Astrocyte of the cerebellum (primary cell): ENCODE measurements at regions not wholly inside any gene's neighbourhood (a gene's known extent, or its start where the extent isn't known, plus 50 kb on each side); places are given as distances from the start of the nearest gene placed in this dataset.

ENCODE experiments used
- DNase-seq: peaks from one replicate; pipeline ENCODE4 v3.0.0-alpha.2; 2011; ENCODE audit warnings: low read depth
- H3K4me3 ChIP-seq: 2 replicates; pipeline ENCODE4 v1.5.1; 2011; ENCODE audit warnings: mild to moderate bottlenecking, low read depth, low read length, moderate library complexity
- in situ Hi-C: cut with HindIII; loops from 2 replicates; pipeline ENCODE4 v1.10.0; 2017; ENCODE audit warnings: low sequenced_read_pairs
- TF ChIP-seq, protein P1 (sequence below): IDR thresholded peaks from 2 replicates; pipeline ENCODE4 v1.5.1; 2012; ENCODE audit warnings: low read length, low read depth, moderate library complexity, mild to moderate bottlenecking; ENCODE audit errors: missing control alignments

DNA sequence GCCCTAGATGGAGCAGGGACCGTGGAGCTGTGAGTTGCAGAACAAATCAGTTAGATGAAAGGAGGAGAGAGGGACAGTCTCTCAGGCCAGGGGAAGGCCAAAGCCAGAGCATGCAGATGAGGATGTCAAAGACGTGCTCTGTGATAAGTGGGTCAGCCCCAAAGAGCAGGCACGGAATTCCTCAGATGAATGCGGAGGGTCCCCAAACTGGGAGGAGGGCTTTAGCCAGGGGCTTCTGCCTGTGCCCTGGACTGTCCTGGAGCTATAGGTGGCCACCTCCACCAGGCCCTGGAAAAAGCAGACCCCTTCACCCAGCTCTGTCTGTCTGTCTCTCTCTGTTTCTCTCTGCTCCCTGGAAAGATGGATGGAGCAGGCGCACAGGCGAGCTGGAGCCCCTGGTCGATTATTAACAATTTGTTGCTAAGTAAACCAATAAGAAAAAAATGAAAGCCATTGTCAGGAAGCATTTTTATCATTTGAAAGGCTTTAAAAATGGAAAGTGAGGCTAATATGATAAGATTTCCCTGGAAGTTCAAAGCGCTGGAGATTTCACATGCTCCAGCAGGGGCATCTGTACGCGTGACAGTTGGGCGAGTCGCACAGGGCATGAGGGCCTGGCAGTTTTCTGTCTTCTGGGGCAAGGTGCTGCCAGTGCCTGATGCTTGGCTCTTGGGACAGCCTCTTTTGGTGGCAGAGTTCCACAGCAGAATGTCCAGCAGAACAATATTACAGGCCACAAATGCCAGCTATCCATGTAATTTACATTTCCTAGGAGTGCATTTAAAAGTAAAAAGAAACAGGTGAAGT lies 241.0 kb downstream of the GLI2 start:
- no peak overlapping the region for H3K4me3 ChIP-seq
- in situ Hi-C loops, result no loop called here
- DNase-seq, result no peak
- TF ChIP-seq, protein P1, sequence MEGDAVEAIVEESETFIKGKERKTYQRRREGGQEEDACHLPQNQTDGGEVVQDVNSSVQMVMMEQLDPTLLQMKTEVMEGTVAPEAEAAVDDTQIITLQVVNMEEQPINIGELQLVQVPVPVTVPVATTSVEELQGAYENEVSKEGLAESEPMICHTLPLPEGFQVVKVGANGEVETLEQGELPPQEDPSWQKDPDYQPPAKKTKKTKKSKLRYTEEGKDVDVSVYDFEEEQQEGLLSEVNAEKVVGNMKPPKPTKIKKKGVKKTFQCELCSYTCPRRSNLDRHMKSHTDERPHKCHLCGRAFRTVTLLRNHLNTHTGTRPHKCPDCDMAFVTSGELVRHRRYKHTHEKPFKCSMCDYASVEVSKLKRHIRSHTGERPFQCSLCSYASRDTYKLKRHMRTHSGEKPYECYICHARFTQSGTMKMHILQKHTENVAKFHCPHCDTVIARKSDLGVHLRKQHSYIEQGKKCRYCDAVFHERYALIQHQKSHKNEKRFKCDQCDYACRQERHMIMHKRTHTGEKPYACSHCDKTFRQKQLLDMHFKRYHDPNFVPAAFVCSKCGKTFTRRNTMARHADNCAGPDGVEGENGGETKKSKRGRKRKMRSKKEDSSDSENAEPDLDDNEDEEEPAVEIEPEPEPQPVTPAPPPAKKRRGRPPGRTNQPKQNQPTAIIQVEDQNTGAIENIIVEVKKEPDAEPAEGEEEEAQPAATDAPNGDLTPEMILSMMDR, result no peak

DNA sequence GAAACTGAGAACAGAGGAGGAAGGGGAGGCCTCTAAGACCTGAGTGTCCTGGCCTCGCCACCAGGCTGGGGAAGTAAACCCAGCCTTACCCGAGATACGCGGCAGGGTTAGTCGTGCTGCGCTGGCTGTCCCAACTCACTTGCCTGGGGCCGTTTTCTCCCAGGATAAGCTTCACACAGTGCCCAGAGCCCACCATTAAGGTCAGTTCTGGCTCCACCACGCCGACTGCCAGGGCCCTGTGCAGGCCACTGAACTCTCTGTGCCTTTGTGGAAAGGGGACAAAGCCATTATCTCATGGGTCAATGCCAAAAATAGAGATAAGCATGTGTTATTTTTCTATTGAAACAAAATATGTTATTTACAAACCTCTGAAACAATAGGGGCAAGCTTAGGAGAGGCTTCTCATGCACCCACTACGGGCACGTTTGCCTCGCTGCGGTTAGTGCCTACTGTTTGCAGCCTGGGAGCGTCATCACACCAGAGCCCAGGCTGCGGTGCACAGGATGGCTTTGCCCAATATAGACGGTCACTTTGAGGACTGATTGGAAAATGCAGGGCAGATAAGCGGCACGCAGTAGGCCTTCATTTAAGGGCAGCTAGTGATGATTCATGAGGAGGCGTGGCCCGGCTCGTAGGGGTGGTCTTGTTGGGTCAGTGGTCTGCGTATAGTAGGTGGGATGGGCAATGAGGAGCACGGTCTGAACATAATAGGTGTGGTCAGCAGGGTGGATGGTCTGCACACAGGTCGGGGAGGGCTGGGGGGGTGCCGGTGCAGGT lies 242.1 kb downstream of the GLI2 start:
- TF ChIP-seq, protein P1, result no peak
- no peak for DNase-seq
- in situ Hi-C loops, result no loop called here
- no peak overlapping the region for H3K4me3 ChIP-seq

DNA sequence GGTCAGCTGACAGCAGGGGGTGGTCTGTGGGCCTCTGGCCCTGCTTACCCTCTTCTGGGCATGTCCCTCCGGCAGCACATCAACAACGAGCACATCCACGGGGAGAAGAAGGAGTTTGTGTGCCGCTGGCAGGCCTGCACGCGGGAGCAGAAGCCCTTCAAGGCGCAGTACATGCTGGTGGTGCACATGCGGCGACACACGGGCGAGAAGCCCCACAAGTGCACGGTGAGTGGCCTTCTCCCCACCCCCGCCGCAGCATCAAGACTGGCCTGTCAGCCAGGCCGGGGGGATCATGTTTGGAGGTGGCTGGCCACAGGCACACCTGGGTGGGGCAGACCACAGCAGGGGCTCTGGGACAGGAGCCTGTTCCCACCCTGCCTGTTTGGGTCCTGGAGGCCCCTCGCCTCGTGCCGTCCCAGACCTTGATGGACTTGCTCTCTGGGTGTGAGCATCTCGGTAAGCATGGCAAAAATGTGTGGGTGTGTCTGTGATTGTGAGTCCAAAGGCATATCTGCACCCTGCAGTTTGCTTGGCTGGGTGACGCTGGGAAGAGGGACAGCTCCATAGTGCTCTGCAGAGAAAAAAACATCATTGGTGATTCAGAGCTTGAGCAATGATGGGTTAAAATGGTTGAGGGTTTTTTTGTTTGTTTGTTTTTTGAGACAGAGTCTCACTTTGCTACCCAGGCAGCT lies 242.8 kb downstream of the GLI2 start:
- DNase-seq, result no peak
- TF ChIP-seq, protein P1, result no peak
- H3K4me3 ChIP-seq, result no peak overlapping the region
- in situ Hi-C loops, result no loop called here

DNA sequence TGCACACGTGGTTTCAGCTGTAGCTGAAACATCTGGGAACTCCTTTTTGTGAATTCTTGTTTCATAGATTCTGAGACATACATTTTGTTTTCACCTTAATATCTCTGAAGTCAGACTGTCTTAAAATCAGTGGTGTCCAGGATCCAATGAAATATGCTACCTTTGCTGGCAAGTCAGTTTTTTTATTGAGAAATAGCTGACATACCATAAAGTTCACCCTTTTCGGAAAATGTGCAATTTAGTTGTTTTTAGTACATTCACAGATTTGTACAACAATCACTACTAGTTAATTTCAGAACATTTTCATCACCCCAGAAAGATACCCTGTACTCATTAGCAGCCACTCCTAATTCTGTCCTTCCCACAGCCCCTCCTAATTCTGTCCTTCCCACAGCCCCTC lies 243.7 kb downstream of the GLI2 start:
- in situ Hi-C loops, result no loop called here
- TF ChIP-seq, protein P1, result no peak
- no peak for DNase-seq
- no peak overlapping the region for H3K4me3 ChIP-seq

DNA sequence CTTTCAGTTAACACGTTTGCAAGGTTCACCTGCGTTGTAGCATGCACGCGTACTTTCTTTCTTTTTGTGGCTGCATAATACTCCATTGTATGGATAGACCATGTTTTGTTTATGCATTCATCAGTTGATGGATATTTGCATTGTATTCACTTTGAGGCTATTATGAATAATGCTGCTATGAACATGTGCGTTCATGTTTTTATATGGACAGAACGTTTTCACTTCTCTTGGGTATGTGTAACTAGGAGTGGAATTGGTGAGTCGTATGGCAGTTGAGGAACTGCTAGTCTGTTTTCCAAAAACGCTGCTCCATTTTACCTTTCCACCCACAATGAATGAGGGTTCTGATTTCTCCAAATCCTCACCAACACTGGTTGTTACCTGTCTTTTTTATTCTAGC lies 244.3 kb downstream of the GLI2 start:
- no peak overlapping the region for H3K4me3 ChIP-seq
- in situ Hi-C loops, result no loop called here
- DNase-seq, result no peak
- TF ChIP-seq, protein P1, result no peak

DNA sequence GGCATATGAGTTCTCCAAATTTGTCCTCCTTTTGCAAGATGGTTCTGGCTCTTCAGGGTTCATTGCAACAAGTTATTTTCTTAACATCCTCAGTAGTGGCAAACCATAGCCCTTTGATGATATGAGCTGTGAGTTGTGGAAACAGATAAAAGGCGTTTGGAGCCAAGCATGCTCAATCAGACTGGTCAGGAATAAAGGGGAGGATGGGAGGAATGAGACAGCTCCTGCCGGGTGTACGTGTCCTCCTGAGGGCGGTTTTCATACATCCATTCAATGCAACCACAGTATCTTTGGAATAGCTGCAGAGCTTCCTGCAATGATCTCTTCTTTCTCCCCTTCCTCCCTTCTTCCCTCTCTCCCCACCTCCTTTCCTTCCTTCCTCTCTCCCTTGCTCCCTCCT lies 245.8 kb downstream of the GLI2 start:
- H3K4me3 ChIP-seq, result no peak overlapping the region
- TF ChIP-seq, protein P1, result no peak
- in situ Hi-C loops, result no loop called here
- no peak for DNase-seq
